HG03521 (cell line): ENCODE measurements at regions not wholly inside any gene's neighbourhood (a gene's known extent, or its start where the extent isn't known, plus 50 kb on each side); places are given as distances from the start of the nearest gene placed in this dataset.

Source experiments
- ATAC-seq: cut with Tn5 transposase; IDR thresholded peaks from one replicate; pipeline ENCODE4 v1.9.1; 2021; ENCODE audit warnings: mild to moderate bottlenecking, moderate library complexity; ENCODE audit not compliant: unreplicated experiment

- no peak for ATAC-seq
Measured at GRCh38 chr5:50963971-50964745, 297.7 kb downstream of the PARP8 start.

- no peak for ATAC-seq
Measured at GRCh38 chr5:50964746-50965653, 298.6 kb downstream of the PARP8 start.

GRCh38 chr5:50965654-50966375 lies 299.4 kb downstream of the PARP8 start:
- no peak for ATAC-seq

GRCh38 chr5:50967009-50967562 lies 300.6 kb downstream of the PARP8 start:
- no peak for ATAC-seq

GRCh38 chr5:50967563-50968355 lies 301.3 kb downstream of the PARP8 start:
- no peak for ATAC-seq

- no peak for ATAC-seq
Measured at GRCh38 chr5:50968356-50969149, 302.1 kb downstream of the PARP8 start.

GRCh38 chr5:50969151-50970031 lies 303.0 kb downstream of the PARP8 start:
- ATAC-seq, result no peak

- ATAC-seq, result no peak
Measured at GRCh38 chr5:50975840-50976239, 309.4 kb downstream of the PARP8 start.

GRCh38 chr5:50978924-50979323 lies 312.5 kb downstream of the PARP8 start:
- no peak for ATAC-seq

GRCh38 chr5:50984640-50985039 lies 318.2 kb downstream of the PARP8 start:
- ATAC-seq, result no peak

GRCh38 chr5:50990296-50990924 lies 324.0 kb downstream of the PARP8 start:
- no peak for ATAC-seq

GRCh38 chr5:50995285-50995942 lies 329.0 kb downstream of the PARP8 start:
- ATAC-seq, result no peak

- ATAC-seq, result no peak
Measured at GRCh38 chr5:51001227-51001923, 334.9 kb downstream of the PARP8 start.

- ATAC-seq, result no peak
Measured at GRCh38 chr5:51002368-51002767, 335.9 kb downstream of the PARP8 start.

- no peak for ATAC-seq
Measured at GRCh38 chr5:51013036-51013435, 346.6 kb downstream of the PARP8 start.

- no peak for ATAC-seq
Measured at GRCh38 chr5:51018423-51018822, 352.0 kb downstream of the PARP8 start.

- ATAC-seq, result no peak
Measured at GRCh38 chr5:51024263-51024662, 357.8 kb downstream of the PARP8 start.
